OCI-LY1 (cell line): ENCODE measurements at regions not wholly inside any gene's neighbourhood (a gene's known extent, or its start where the extent isn't known, plus 50 kb on each side); places are given as distances from the start of the nearest gene placed in this dataset.

Experiments used
- H2AFZ ChIP-seq: fragments of 200-600 bp; sonication (generic), shearing (Covaris generic); 2 replicates; pipeline ENCODE4 v1.6.0; 2014; ENCODE audit warnings: antibody characterized with exemption, mild to moderate bottlenecking, low read length
- H3F3A ChIP-seq: fragments of 200-600 bp; sonication (generic), shearing (Covaris generic); 2 replicates; pipeline ENCODE4 v1.6.0; 2014; ENCODE audit warnings: mild to moderate bottlenecking, antibody characterized with exemption, low read length, moderate library complexity; ENCODE audit not compliant: insufficient read depth
- H3K27ac ChIP-seq: fragments of 200-600 bp; sonication (generic); 2 replicates; pipeline ENCODE4 v1.5.1; 2014; ENCODE audit warnings: low read length, mixed run types, mild to moderate bottlenecking, low read depth; ENCODE audit not compliant: poor library complexity, severe bottlenecking
- H3K27me3 ChIP-seq: fragments of 200-600 bp; sonication (generic); 2 replicates; pipeline ENCODE4 v1.6.0; 2014; ENCODE audit warnings: antibody characterized with exemption, mild to moderate bottlenecking, low read length, moderate library complexity; ENCODE audit not compliant: insufficient read depth
- H3K36me3 ChIP-seq: fragments of 200-600 bp; sonication (generic); 2 replicates; pipeline ENCODE4 v1.6.1; 2014; ENCODE audit warnings: mild to moderate bottlenecking, antibody characterized with exemption, low read length, moderate library complexity, mixed read lengths; ENCODE audit not compliant: insufficient read depth
- H3K4me1 ChIP-seq: fragments of 200-600 bp; sonication (generic); 2 replicates; pipeline ENCODE4 v1.5.1; 2014; ENCODE audit warnings: mild to moderate bottlenecking, low read length, moderate library complexity; ENCODE audit not compliant: insufficient read depth, severe bottlenecking
- H3K4me2 ChIP-seq: fragments of 200-600 bp; sonication (generic), shearing (Covaris generic); 2 replicates; pipeline ENCODE4 v1.6.1; 2014; ENCODE audit warnings: low read length
- H3K4me3 ChIP-seq: fragments of 200-600 bp; sonication (generic); 2 replicates; pipeline ENCODE4 v1.5.1; 2014; ENCODE audit warnings: low read length, low read depth, mild to moderate bottlenecking, mixed read lengths; ENCODE audit not compliant: poor library complexity, severe bottlenecking
- H3K79me2 ChIP-seq: fragments of 200-600 bp; shearing (Covaris generic); 2 replicates; pipeline ENCODE4 v1.6.1; 2016; ENCODE audit warnings: mixed run types, low read length, mixed read lengths; ENCODE audit not compliant: insufficient read depth
- H3K9ac ChIP-seq: fragments of 200-600 bp; sonication (generic), shearing (Covaris generic); 2 replicates; pipeline ENCODE4 v1.6.1; 2014; ENCODE audit warnings: mild to moderate bottlenecking, low read length, mixed read lengths
- H3K9me2 ChIP-seq: fragments of 200-600 bp; sonication (generic), shearing (Covaris generic); 2 replicates; pipeline ENCODE4 v1.6.1; 2014; ENCODE audit warnings: low read depth, mild to moderate bottlenecking, low read length, mixed read lengths
- H3K9me3 ChIP-seq: fragments of 200-600 bp; shearing (Covaris generic); 2 replicates; pipeline ENCODE4 v1.6.1; 2014; ENCODE audit warnings: low read length, mixed read lengths
- H4K20me1 ChIP-seq: fragments of 200-600 bp; sonication (generic), shearing (Covaris generic); 2 replicates; pipeline ENCODE4 v1.6.0; 2016; ENCODE audit warnings: mild to moderate bottlenecking, low read length; ENCODE audit not compliant: insufficient read depth
- CTCF ChIP-seq: fragments of 200-600 bp; sonication (generic), shearing (Covaris generic); IDR thresholded peaks from 2 replicates; pipeline ENCODE4 v1.5.1; 2017; ENCODE audit warnings: mild to moderate bottlenecking, antibody characterized with exemption, low read length, moderate library complexity, mixed read lengths
- EZH2 ChIP-seq: fragments of 200-600 bp; sonication (generic), shearing (Covaris generic); IDR thresholded peaks from 2 replicates; pipeline ENCODE4 v1.8.0; 2017; ENCODE audit warnings: borderline replicate concordance, mixed run types, mild to moderate bottlenecking, antibody characterized with exemption, low read length, moderate library complexity, mixed read lengths

- Histone ChIP-seq H3K9ac (no peak overlapping the region), H2AFZ (no peak overlapping the region), H3K9me2 (no peaks in the 10 kb centered on the region), H3K4me3 (no peak overlapping the region), H3K79me2 (no peaks in the 10 kb centered on the region), H3K27ac (no peak overlapping the region), H3K4me1 (no peaks in the 10 kb centered on the region), H3K9me3 (no peaks in the 10 kb centered on the region), H3K36me3 (no peaks in the 10 kb centered on the region), H4K20me1 (no peaks in the 10 kb centered on the region), H3F3A (no peaks in the 10 kb centered on the region), H3K4me2 (no peak overlapping the region), H3K27me3 (no peaks in the 10 kb centered on the region)
- TF ChIP-seq EZH2 (no peak), CTCF (no peak)
These were observed 472.5 kb upstream of the TNP1 start for GRCh38 chr2:217332417-217332791.

DNA sequence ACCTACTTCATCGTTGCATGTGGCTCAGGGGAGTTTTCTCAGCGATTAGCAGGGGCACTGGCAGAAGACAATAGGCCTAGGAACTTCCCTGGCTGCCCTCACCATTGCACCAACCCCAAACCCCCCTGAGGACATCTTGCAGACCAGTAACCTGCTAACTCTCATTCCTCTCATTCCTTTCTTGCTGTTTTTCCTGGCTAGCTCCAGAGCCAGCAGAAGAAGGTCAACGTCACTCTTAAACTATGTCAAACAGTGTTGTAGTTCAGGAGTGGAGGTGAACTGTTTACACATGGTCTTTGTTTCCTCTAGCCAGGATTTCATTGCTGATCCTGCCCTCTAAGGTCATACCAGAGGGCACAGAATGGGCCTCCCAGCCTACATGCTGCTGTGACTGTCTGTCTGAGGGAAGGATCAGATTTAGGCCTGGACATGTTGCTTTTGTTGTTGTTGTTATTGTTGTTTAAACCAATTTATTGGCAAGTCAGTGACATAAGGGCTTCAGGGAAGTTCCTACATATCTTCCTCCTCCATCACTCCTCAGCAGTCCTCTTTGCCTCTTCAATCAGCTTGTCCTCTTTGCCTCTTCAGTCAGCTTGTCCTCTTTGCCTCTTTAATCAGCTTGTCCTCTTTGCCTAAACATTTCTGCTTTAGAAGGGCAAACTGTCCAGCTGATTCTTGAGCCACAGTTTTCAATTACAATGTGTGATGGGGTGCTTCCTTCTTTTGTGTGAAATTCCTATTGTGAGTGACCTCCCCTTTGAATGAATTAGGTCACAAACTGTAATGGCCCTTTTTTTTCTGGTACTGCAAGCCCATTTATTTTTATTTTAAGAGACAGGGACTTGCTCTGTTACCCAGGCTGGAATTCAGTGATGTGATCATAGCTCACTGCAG lies 471.9 kb upstream of the TNP1 start:
- no peak overlapping the region for H3K4me3 ChIP-seq

DNA sequence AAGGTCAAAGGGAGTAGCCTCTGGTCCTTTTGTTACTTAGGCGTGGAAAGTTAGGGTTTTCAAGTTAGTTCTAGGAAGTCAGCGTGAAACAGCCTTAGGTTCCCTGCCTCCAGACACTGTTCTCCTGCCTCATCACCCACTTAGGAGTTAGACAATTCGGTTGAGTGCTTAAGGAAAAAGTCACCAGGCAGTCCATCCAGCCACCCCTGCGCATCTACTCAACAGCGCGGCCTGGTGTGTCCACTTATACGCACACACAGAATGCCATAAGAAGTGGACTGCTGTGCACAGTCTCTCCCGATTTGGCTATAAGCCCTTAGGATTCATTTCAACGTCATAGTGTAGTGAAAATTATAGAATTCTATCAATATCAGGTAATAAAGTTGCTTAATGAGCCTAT lies 470.8 kb upstream of the TNP1 start:
- no peaks in the 10 kb centered on the region; the same call in 1 of the 2 replicates for H3K27me3 ChIP-seq
- H3F3A ChIP-seq, result no peaks in the 10 kb centered on the region
- H4K20me1 ChIP-seq, result no peaks in the 10 kb centered on the region
- H3K27ac ChIP-seq, result no peak overlapping the region
- no peaks in the 10 kb centered on the region for H3K9me2 ChIP-seq
- H3K4me3 ChIP-seq, result no peak overlapping the region
- H2AFZ ChIP-seq, result no peak overlapping the region
- H3K4me2 ChIP-seq, result no peak overlapping the region
- TF ChIP-seq EZH2 (no peak), CTCF (no peak)
- H3K4me1 ChIP-seq, result no peaks in the 10 kb centered on the region
- H3K79me2 ChIP-seq, result no peaks in the 10 kb centered on the region
- H3K9ac ChIP-seq, result no peak overlapping the region
- no peaks in the 10 kb centered on the region for H3K9me3 ChIP-seq
- no peaks in the 10 kb centered on the region for H3K36me3 ChIP-seq

More for the DNA sequence above, 471.9 kb upstream of the TNP1 start:
- H4K20me1 ChIP-seq, result no peaks in the 10 kb centered on the region
- no peaks in the 10 kb centered on the region for H3K4me1 ChIP-seq
- no peaks in the 10 kb centered on the region for H3K79me2 ChIP-seq
- H2AFZ ChIP-seq, result no peak overlapping the region
- H3F3A ChIP-seq, result no peaks in the 10 kb centered on the region
- H3K4me2 ChIP-seq, result no peak overlapping the region
- H3K9ac ChIP-seq, result no peak overlapping the region
- H3K27ac ChIP-seq, result no peak overlapping the region
- no peaks in the 10 kb centered on the region for H3K27me3 ChIP-seq
- no peaks in the 10 kb centered on the region for H3K9me3 ChIP-seq
- TF ChIP-seq CTCF, result no peak
- no peak for TF ChIP-seq EZH2
- no peaks in the 10 kb centered on the region for H3K36me3 ChIP-seq
- H3K9me2 ChIP-seq, result no peaks in the 10 kb centered on the region
